ENCODE measurements at regions not wholly inside any gene's neighbourhood (a gene's known extent, or its start where the extent isn't known, plus 50 kb on each side); places are given as distances from the start of the nearest gene placed in this dataset.

- Histone ChIP-seq H2AFZ (ENCODE audit: low read depth, low read length) (no peak overlapping the region), H4K20me1 (replicated peaks; ENCODE audit: control insufficient read depth, insufficient read depth, low read length) (no peaks in the 10 kb centered on the region), H3K4me2 (ENCODE audit: insufficient read depth, low read length) (no peak overlapping the region), H3K27me3 (ENCODE audit: control insufficient read depth in 2 of 2, insufficient read depth in 2 of 2, low read length in 2 of 2) (peaks cover 7 to 24% of the 10 kb centered on the region in 2 experiments; a peak in 4 of 5 replicates), H3K79me2 (ENCODE audit: control insufficient read depth, insufficient read depth, low read length) (no peaks in the 10 kb centered on the region), H3K36me3 (ENCODE audit: control insufficient read depth, insufficient read depth, low read length) (no peaks in the 10 kb centered on the region), H3K27ac (ENCODE audit: extremely low read depth, low read depth, low read length) (no peak overlapping the region), H3K9ac (ENCODE audit: insufficient read depth in 1 of 2, low read depth in 2 of 2, low read length in 2 of 2) (no peak overlapping the region), H3K4me3 (no peak overlapping the region), H3K9me1 (ENCODE audit: control insufficient read depth, insufficient read depth, low read length) (no peaks in the 10 kb centered on the region), H3K9me3 (replicated peaks; ENCODE audit: control insufficient read depth, insufficient read depth, low read depth, low read length) (no peaks in the 10 kb centered on the region), H3K4me1 (replicated peaks in 1 of 2; ENCODE audit: control insufficient read depth in 2 of 2, insufficient read depth in 2 of 2, low read length in 2 of 2) (no peaks in the 10 kb centered on the region)
- no TSS peak for BruUV-seq (replicated peaks)
- FAIRE-seq, result no peak
- ChIA-PET CTCF (ENCODE audit: low intra/inter-chr PET ratio) (no interaction called here), POLR2A (no interaction called here)
- ATAC-seq, result no peak
- DNase-seq (ENCODE audit: extremely low read depth in 1 of 4, low spot score in 3 of 4), result no peak
- in situ Hi-C loops (cut with MboI), result no loop called here
- WGBS (ENCODE audit: insufficient coverage, low coverage, missing lambda C conversion rate), result 0% methylated on average over 5 of the region's 5 CpGs
- intact Hi-C loops (cut with micrococcal nuclease), result no loop called here
- TF ChIP-seq SETDB1 (IDR thresholded peaks at IDR 0.05; ENCODE audit: low read length) (no peak), PRDM10 (IDR thresholded peaks at IDR 0.05; ENCODE audit: partially characterized antibody) (no peak), NR2C1 (IDR thresholded peaks at IDR 0.05) (no peak), NR2C1 (tag; IDR thresholded peaks at IDR 0.05) (no peak), ZBTB34 (CRISPR knock-in tag; IDR thresholded peaks at IDR 0.05) (no peak), ETV6 (IDR thresholded peaks at IDR 0.05; ENCODE audit: borderline replicate concordance in 1 of 2, low read depth in 2 of 2, low read length in 1 of 2) (no peak), ETV6 (CRISPR knock-in tag; IDR thresholded peaks at IDR 0.05; ENCODE audit: borderline replicate concordance) (no peak), MIER1 (IDR thresholded peaks at IDR 0.05; ENCODE audit: low read depth) (no peak), XRCC5 (IDR thresholded peaks at IDR 0.05; ENCODE audit: low read depth, low read length) (no peak), NR1H2 (CRISPR knock-in tag; IDR thresholded peaks at IDR 0.05) (no peak), TCFL5 (CRISPR knock-in tag; conservative IDR thresholded peaks at IDR 0.05) (no peak), ZNF449 (CRISPR knock-in tag; IDR thresholded peaks at IDR 0.05) (no peak), TAF9B (IDR thresholded peaks at IDR 0.05; ENCODE audit: partially characterized antibody) (no peak), MED1 (CRISPR knock-in tag; IDR thresholded peaks at IDR 0.05; ENCODE audit: borderline replicate concordance) (no peak), SLC30A9 (CRISPR knock-in tag; IDR thresholded peaks at IDR 0.05) (no peak), POLR2AphosphoS2 (IDR thresholded peaks at IDR 0.05; ENCODE audit: low read length) (no peak), ZNF431 (CRISPR knock-in tag; IDR thresholded peaks at IDR 0.05) (no peak)
Observed at GRCh38 chr13:30103161-30103840, 204.1 kb downstream of the KATNAL1 start.
